ENCODE measurements at regions not wholly inside any gene's neighbourhood (a gene's known extent, or its start where the extent isn't known, plus 50 kb on each side); places are given as distances from the start of the nearest gene placed in this dataset.

- Histone ChIP-seq H3K4ac (ENCODE audit: low read depth, low read length) (no peak overlapping the region), H3K9me1 (ENCODE audit: insufficient read depth, low read length) (no peaks in the 10 kb centered on the region), H2BK5ac (ENCODE audit: low read depth, low read length, poor library complexity, severe bottlenecking) (no peak overlapping the region), H3K9ac (ENCODE audit: low read depth, low read length) (no peak overlapping the region), H3K14ac (replicated peaks; ENCODE audit: low read depth, low read length) (no peak overlapping the region), H2AK9ac (replicated peaks; ENCODE audit: low read depth, low read length, poor library complexity) (no peak overlapping the region), H4K20me1 (ENCODE audit: insufficient read depth, low read length) (no peaks in the 10 kb centered on the region), H2BK15ac (ENCODE audit: low read depth, low read length) (no peak overlapping the region), H4K5ac (ENCODE audit: low read depth, low read length) (no peak overlapping the region), H3K27me3 (ENCODE audit: control insufficient read depth, insufficient read depth, low read length) (no peaks in the 10 kb centered on the region; the same call in 1 of the 2 replicates), H4K91ac (ENCODE audit: insufficient read depth, low read depth, low read length) (no peak overlapping the region), H3K23ac (ENCODE audit: low read depth, low read length) (no peak overlapping the region), H4K8ac (ENCODE audit: low read depth in 2 of 2, low read length in 2 of 2) (no peak overlapping the region), H2AK5ac (ENCODE audit: low read depth, low read length) (no peak overlapping the region), H3K4me2 (ENCODE audit: low read depth, low read length) (no peak overlapping the region), H3K56ac (ENCODE audit: extremely low read depth, insufficient read depth, low read length) (no peak overlapping the region), H3K36me3 (ENCODE audit: control insufficient read depth, insufficient read depth, low read length) (no peaks in the 10 kb centered on the region), H3K18ac (ENCODE audit: low read depth, low read length) (no peak overlapping the region), H3K4me3 (ENCODE audit: insufficient read depth, low read depth, low read length) (no peak overlapping the region), H3K4me1 (ENCODE audit: control insufficient read depth, insufficient read depth, low read length) (no peaks in the 10 kb centered on the region), H3K9me3 (ENCODE audit: control insufficient read depth, insufficient read depth, low read length) (no peaks in the 10 kb centered on the region), H2BK120ac (ENCODE audit: low read depth, low read length) (no peak overlapping the region), H3K79me1 (ENCODE audit: low read depth in 1 of 2, low read length in 2 of 2) (no peaks in the 10 kb centered on the region), H2BK20ac (ENCODE audit: low read depth, low read length) (no peak overlapping the region), H3K27ac (ENCODE audit: insufficient read depth, low read length) (no peak overlapping the region), H2AFZ (replicated peaks; ENCODE audit: low read length, poor library complexity) (no peak overlapping the region)
- dilution Hi-C loops (cut with HindIII; ENCODE audit: low sequenced_read_pairs, unreplicated experiment) (no loop called here), intact Hi-C loops (cut with micrococcal nuclease) (no loop called here), in situ Hi-C loops (cut with MboI; ENCODE audit: low sequenced_read_pairs) (no loop called here)
- BruUV-seq (replicated peaks) = no TSS peak
- WGBS, 2 experiments (ENCODE audit: extremely low coverage in 2 of 2, insufficient read length in 1 of 2) = no CpG with 5 or more reads among the region's 3 CpGs
- CTCF ChIA-PET = no interaction called here
- POLR2A ChIA-PET (ENCODE audit: unreplicated experiment) = no interaction called here
- ATAC-seq (ENCODE audit: low read depth) (no peak), DNase-seq (no peak)
- no peak for TF ChIP-seq RCOR1 (IDR thresholded peaks at IDR 0.05; ENCODE audit: insufficient replicate concordance, low read length)
- TF ChIP-seq FOS (IDR thresholded peaks at IDR 0.05; ENCODE audit: low read depth, low read length) = no peak
- TF ChIP-seq MXI1 (IDR thresholded peaks at IDR 0.05; ENCODE audit: borderline replicate concordance, low read depth, low read length) = no peak
- TF ChIP-seq BHLHE40 (IDR thresholded peaks at IDR 0.05; ENCODE audit: low read depth, low read length) = no peak
- TF ChIP-seq NFE2L2 (IDR thresholded peaks at IDR 0.05; ENCODE audit: low read depth, low read length) = no peak
- no peak for TF ChIP-seq ELK1 (IDR thresholded peaks at IDR 0.05; ENCODE audit: borderline replicate concordance, low read depth, low read length)
- no peak for TF ChIP-seq MAFK (IDR thresholded peaks at IDR 0.05; ENCODE audit: low read depth, low read length)
- no peak for TF ChIP-seq USF2 (IDR thresholded peaks at IDR 0.05; ENCODE audit: low read depth, low read length)
- no peak for TF ChIP-seq CTCF (conservative IDR thresholded peaks at IDR 0.05; ENCODE audit: low read depth, low read length)
- no peak for TF ChIP-seq POLR2A (IDR thresholded peaks at IDR 0.05; ENCODE audit: low read depth, low read length)
- TF ChIP-seq RAD21 (IDR thresholded peaks at IDR 0.05; ENCODE audit: low read length) = no peak
- no peak for TF ChIP-seq SMC3 (IDR thresholded peaks at IDR 0.05; ENCODE audit: low read depth, low read length)
These were observed 292.9 kb upstream of the RORA start for GRCh38 chr15:61521953-61522352.
